WERI-Rb-1 (cell line): ENCODE measurements at regions not wholly inside any gene's neighbourhood (a gene's known extent, or its start where the extent isn't known, plus 50 kb on each side); places are given as distances from the start of the nearest gene placed in this dataset.

Experiments
- DNase-seq: peaks from one replicate; pipeline ENCODE4 v3.0.0-alpha.2; 2020
- H3K27ac ChIP-seq: fragments of 250-450 bp; sonication (Bioruptor Pico); 2 replicates; pipeline ENCODE4 v1.5.1; 2020; ENCODE audit warnings: mild to moderate bottlenecking, moderate library complexity
- H3K27me3 ChIP-seq: fragments of 250-450 bp; sonication (Bioruptor Pico); 2 replicates; pipeline ENCODE4 v1.5.1; 2021; ENCODE audit warnings: mild to moderate bottlenecking, low read depth, moderate library complexity; ENCODE audit not compliant: insufficient read depth, severe bottlenecking
- H3K36me3 ChIP-seq: fragments of 250-450 bp; sonication (Bioruptor Pico); 2 replicates; pipeline ENCODE4 v1.5.1; 2020; ENCODE audit warnings: mild to moderate bottlenecking, moderate library complexity
- H3K4me3 ChIP-seq: 2 replicates; pipeline ENCODE4 v1.5.1; 2011; ENCODE audit warnings: low read depth, mild to moderate bottlenecking, control low read depth, low read length
- H3K9me3 ChIP-seq: fragments of 250-450 bp; sonication (Bioruptor Pico); 2 replicates; pipeline ENCODE4 v1.5.1; 2021; ENCODE audit warnings: mild to moderate bottlenecking, moderate library complexity; ENCODE audit not compliant: severe bottlenecking
- TF ChIP-seq, protein P1 (sequence below): IDR thresholded peaks from 2 replicates; pipeline ENCODE4 v1.5.1; 2011; ENCODE audit warnings: low read depth, mild to moderate bottlenecking, control low read depth, inconsistent platforms, low read length

GRCh38 chr6:40788661-40789655 lies 201.8 kb upstream of the LRFN2 start:
- H3K36me3 ChIP-seq: no peaks in the 10 kb centered on the region
- no peaks in the 10 kb centered on the region for H3K27me3 ChIP-seq
- peak; percentile 90 for DNase-seq
- TF ChIP-seq, protein P1, sequence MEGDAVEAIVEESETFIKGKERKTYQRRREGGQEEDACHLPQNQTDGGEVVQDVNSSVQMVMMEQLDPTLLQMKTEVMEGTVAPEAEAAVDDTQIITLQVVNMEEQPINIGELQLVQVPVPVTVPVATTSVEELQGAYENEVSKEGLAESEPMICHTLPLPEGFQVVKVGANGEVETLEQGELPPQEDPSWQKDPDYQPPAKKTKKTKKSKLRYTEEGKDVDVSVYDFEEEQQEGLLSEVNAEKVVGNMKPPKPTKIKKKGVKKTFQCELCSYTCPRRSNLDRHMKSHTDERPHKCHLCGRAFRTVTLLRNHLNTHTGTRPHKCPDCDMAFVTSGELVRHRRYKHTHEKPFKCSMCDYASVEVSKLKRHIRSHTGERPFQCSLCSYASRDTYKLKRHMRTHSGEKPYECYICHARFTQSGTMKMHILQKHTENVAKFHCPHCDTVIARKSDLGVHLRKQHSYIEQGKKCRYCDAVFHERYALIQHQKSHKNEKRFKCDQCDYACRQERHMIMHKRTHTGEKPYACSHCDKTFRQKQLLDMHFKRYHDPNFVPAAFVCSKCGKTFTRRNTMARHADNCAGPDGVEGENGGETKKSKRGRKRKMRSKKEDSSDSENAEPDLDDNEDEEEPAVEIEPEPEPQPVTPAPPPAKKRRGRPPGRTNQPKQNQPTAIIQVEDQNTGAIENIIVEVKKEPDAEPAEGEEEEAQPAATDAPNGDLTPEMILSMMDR: no peak
- no peak overlapping the region for H3K4me3 ChIP-seq
- peak overlapping the region; percentile 86 for H3K27ac ChIP-seq
- H3K9me3 ChIP-seq: no peaks in the 10 kb centered on the region

DNA sequence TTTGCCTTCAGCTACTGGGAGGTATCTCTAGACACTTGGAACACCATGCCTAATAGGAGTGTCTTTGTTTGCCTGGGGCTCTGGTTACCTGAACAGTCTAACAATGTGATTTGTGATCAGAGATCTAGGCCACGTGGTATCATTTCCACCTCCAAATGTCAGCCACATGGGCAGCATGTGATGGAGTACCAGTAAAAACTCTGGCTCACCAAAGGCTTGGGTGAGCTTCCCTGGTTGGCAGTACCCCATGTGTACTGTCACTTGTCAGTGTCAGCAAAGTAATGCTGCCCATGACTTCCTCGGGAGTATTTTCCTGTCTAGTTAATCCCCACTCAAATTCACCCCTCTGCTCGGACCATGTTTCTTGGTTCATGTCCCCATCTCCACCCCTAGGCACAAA lies 195.2 kb upstream of the LRFN2 start:
- no peak overlapping the region for H3K27ac ChIP-seq
- no peaks in the 10 kb centered on the region for H3K9me3 ChIP-seq
- TF ChIP-seq, protein P1: no peak
- no peak for DNase-seq
- no peak overlapping the region for H3K4me3 ChIP-seq
- no peaks in the 10 kb centered on the region for H3K27me3 ChIP-seq
- H3K36me3 ChIP-seq: no peaks in the 10 kb centered on the region

DNA sequence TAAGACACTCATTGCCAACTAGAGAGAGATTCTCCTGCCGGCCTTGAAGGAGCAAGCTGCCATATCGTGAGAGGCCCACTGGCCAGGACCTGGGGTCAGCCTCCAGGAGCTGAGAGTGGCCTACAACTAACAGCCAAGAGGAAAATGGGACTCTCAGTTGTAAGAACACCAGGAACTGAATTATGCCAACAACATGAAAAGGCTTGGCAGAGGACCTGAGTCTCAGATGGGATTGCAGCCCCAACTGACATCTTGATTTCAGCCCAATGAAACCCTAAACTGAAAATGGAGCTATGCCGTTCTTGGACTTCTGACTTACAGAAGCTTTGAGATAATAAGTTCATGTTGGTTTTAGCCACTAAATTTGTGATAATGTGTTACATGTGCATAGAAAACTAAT lies 193.5 kb upstream of the LRFN2 start:
- H3K27me3 ChIP-seq: no peaks in the 10 kb centered on the region
- TF ChIP-seq, protein P1: no peak
- no peaks in the 10 kb centered on the region for H3K9me3 ChIP-seq
- H3K36me3 ChIP-seq: no peaks in the 10 kb centered on the region
- H3K27ac ChIP-seq: no peak overlapping the region
- no peak overlapping the region for H3K4me3 ChIP-seq
- DNase-seq: no peak

- H3K9me3 ChIP-seq: no peaks in the 10 kb centered on the region
- H3K27me3 ChIP-seq: no peaks in the 10 kb centered on the region
- no peak for DNase-seq
- no peak overlapping the region for H3K4me3 ChIP-seq
- TF ChIP-seq, protein P1: no peak
- H3K36me3 ChIP-seq: no peaks in the 10 kb centered on the region
- H3K27ac ChIP-seq: no peak overlapping the region
Observed at GRCh38 chr6:40779409-40779808, 192.2 kb upstream of the LRFN2 start.

DNA sequence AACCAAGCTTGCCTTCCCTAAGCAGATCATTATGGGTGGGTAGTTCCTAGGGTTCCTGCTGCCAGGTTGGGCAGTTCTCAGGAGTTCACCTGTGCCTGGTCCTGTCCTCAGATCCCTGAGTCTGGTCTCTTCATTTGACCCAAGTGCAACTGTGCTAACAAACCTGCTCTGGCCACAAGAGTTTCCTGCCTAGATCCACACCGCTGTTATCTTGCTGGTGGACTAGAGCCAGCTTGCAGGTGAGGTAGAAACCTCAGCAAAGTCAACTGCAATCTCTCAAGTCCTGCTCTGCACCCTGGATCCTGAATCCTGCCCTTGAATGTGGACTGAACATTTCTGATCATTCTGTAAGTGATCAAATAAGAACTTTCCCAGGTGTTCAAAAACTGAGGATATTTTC lies 191.8 kb upstream of the LRFN2 start:
- no peak for DNase-seq
- TF ChIP-seq, protein P1: no peak
- no peaks in the 10 kb centered on the region for H3K27me3 ChIP-seq
- H3K4me3 ChIP-seq: no peak overlapping the region
- no peaks in the 10 kb centered on the region for H3K9me3 ChIP-seq
- no peak overlapping the region for H3K27ac ChIP-seq
- H3K36me3 ChIP-seq: no peaks in the 10 kb centered on the region
